A673 (cell line): ENCODE measurements at regions not wholly inside any gene's neighbourhood (a gene's known extent, or its start where the extent isn't known, plus 50 kb on each side); places are given as distances from the start of the nearest gene placed in this dataset.
A peak's percentile ranks its signal among the peaks of the same experiment; 100 is the strongest.

Source experiments
- BruUV-seq: library from RNA; stranded (reverse); fragments of 400-500 nt; replicated peaks from 2 replicates; lab custom pipeline; 2021; lab: Mats Ljungman, UMichigan
- CTCF ChIA-PET: fragments of 300-600 bp; sonication (Branson Sonifier 250); formaldehyde crosslinking; loops from one replicate; lab custom pipeline; 2022; ENCODE audit warnings: antibody characterized with exemption; lab: Charles Lee
- POLR2A ChIA-PET: fragments of 300-600 bp; sonication (Branson Sonifier 250); formaldehyde crosslinking; loops from one replicate; lab custom pipeline; 2022; ENCODE audit warnings: antibody characterized with exemption; ENCODE audit not compliant: low non-redundant PET; lab: Charles Lee
- DNase-seq: peaks from one replicate; pipeline ENCODE4 v3.0.0-alpha.2; 2015; ENCODE audit warnings: low spot score
- H3K27ac ChIP-seq: fragments of 200-600 bp; sonication (generic); 2 replicates; pipeline ENCODE4 v1.5.1; 2016; ENCODE audit warnings: mixed run types, low read depth, mild to moderate bottlenecking, mixed read lengths, antibody characterized with exemption, low read length; ENCODE audit not compliant: poor library complexity, severe bottlenecking
- H3K27me3 ChIP-seq: fragments of 200-600 bp; sonication (generic); replicated peaks from 2 replicates; pipeline ENCODE4 v1.6.1; 2017; ENCODE audit warnings: mixed run types, low read depth, mild to moderate bottlenecking, mixed read lengths, antibody characterized with exemption, low read length; ENCODE audit not compliant: insufficient read depth, poor library complexity
- H3K36me3 ChIP-seq: fragments of 200-600 bp; sonication (generic); 2 replicates; pipeline ENCODE4 v1.6.1; 2016; ENCODE audit warnings: mixed run types, mild to moderate bottlenecking, mixed read lengths, antibody characterized with exemption, low read length; ENCODE audit not compliant: insufficient read depth, poor library complexity, severe bottlenecking
- H3K4me1 ChIP-seq: fragments of 200-600 bp; sonication (generic); 2 replicates; pipeline ENCODE4 v1.6.1; 2017; ENCODE audit warnings: mixed run types, mild to moderate bottlenecking, mixed read lengths, antibody characterized with exemption, low read length; ENCODE audit not compliant: insufficient read depth, poor library complexity, severe bottlenecking
- H3K4me3 ChIP-seq: fragments of 200-600 bp; sonication (generic); 2 replicates; pipeline ENCODE4 v1.5.1; 2016; ENCODE audit warnings: low read depth, mixed run types, mild to moderate bottlenecking, mixed read lengths, low read length; ENCODE audit not compliant: poor library complexity, severe bottlenecking
- H3K9me3 ChIP-seq: fragments of 200-600 bp; sonication (generic); 2 replicates; pipeline ENCODE4 v1.6.1; 2016; ENCODE audit warnings: mixed run types, low read depth, mild to moderate bottlenecking, mixed read lengths, antibody characterized with exemption, low read length; ENCODE audit not compliant: poor library complexity, severe bottlenecking
- CTCF ChIP-seq: fragments of 300-800, 200-600 bp; sonication (generic); conservative IDR thresholded peaks from 2 replicates; pipeline ENCODE4 v1.5.1; 2017; ENCODE audit warnings: low read depth, mild to moderate bottlenecking, antibody characterized with exemption, low read length, moderate library complexity, mixed read lengths
- EZH2 ChIP-seq: fragments of 200-600 bp; sonication (generic); IDR thresholded peaks from 2 replicates; pipeline ENCODE4 v1.6.1; 2017; ENCODE audit warnings: borderline replicate concordance, low read depth, mild to moderate bottlenecking, mixed read lengths, antibody characterized with exemption, low read length; ENCODE audit not compliant: poor library complexity, severe bottlenecking
- intact Hi-C: fragments of 100-400 bp; cut with micrococcal nuclease; formaldehyde crosslinking; loops from one replicate; pipeline ENCODE4 v1.10.0; 2022; ENCODE audit not compliant: unreplicated experiment

GRCh38 chr3:11904157-11904556, 57.5 kb upstream of the TAMM41 start:
- no peak for DNase-seq
- no TSS peak for BruUV-seq
- Histone ChIP-seq H3K4me1 (no peaks in the 10 kb centered on the region), H3K27me3 (peaks cover 9% of the 10 kb centered on the region), H3K36me3 (no peaks in the 10 kb centered on the region), H3K27ac (no peak overlapping the region), H3K9me3 (no peaks in the 10 kb centered on the region), H3K4me3 (no peak overlapping the region)
- ChIA-PET POLR2A (no interaction called here), CTCF (no interaction called here)
- TF ChIP-seq CTCF, result no peak
- no peak for TF ChIP-seq EZH2
- intact Hi-C loops, result no loop called here

GRCh38 chr3:11906407-11906806, 59.7 kb upstream of the TAMM41 start:
- no peak for DNase-seq
- Histone ChIP-seq H3K4me1 (no peaks in the 10 kb centered on the region), H3K4me3 (no peak overlapping the region), H3K27ac (no peak overlapping the region), H3K27me3 (peaks cover 14% of the 10 kb centered on the region), H3K9me3 (no peaks in the 10 kb centered on the region), H3K36me3 (no peaks in the 10 kb centered on the region)
- BruUV-seq, result no TSS peak
- TF ChIP-seq CTCF, result no peak
- intact Hi-C loops, result no loop called here
- ChIA-PET POLR2A (no interaction called here), CTCF (no interaction called here)

- H3K27me3 ChIP-seq, result peaks cover 14% of the 10 kb centered on the region
- H3K36me3 ChIP-seq, result no peaks in the 10 kb centered on the region
- intact Hi-C loops, result no loop called here
- CTCF ChIA-PET, result no interaction called here
- no peak overlapping the region for H3K4me3 ChIP-seq
- H3K27ac ChIP-seq, result no peak overlapping the region
- DNase-seq, result peak; percentile 9
- POLR2A ChIA-PET, result no interaction called here
- H3K4me1 ChIP-seq, result no peaks in the 10 kb centered on the region
- H3K9me3 ChIP-seq, result no peaks in the 10 kb centered on the region
- TF ChIP-seq EZH2, result no peak
- no TSS peak for BruUV-seq
These were observed 61.3 kb upstream of the TAMM41 start for GRCh38 chr3:11907667-11908660.
